HEK293 (cell line): ENCODE measurements at regions not wholly inside any gene's neighbourhood (a gene's known extent, or its start where the extent isn't known, plus 50 kb on each side); places are given as distances from the start of the nearest gene placed in this dataset.

Experiments
- CTCF ChIA-PET: fragments of 350-600 bp; formaldehyde crosslinking; extraction: SDS; loops from one replicate; lab custom pipeline; 2021; ENCODE audit warnings: antibody characterized with exemption; lab: Yijun Ruan, JAX
- POLR2A ChIA-PET: fragments of 300-600 bp; formaldehyde crosslinking; extraction: SDS; loops from one replicate; lab custom pipeline; 2020; ENCODE audit warnings: antibody characterized with exemption, inconsistent platforms; lab: Yijun Ruan, JAX
- H3K27ac ChIP-seq: fragments of 200-500 bp; sonication (Bioruptor generic); 2 replicates; pipeline ENCODE4 v1.5.1; 2014; ENCODE audit warnings: low read depth, low read length, control low read depth, inconsistent platforms; ENCODE audit errors: extremely low read depth
- H3K36me3 ChIP-seq, 2 experiments: fragments of 200-500 bp in 1 of 2; sonication (Bioruptor generic) in 1 of 2; 1 replicate in 1 of 2; 2 replicates in 1 of 2; pipeline ENCODE4 v1.5.1; 2014 to 2017; ENCODE audit warnings: inconsistent platforms in 2 of 2, low read length in 2 of 2; ENCODE audit not compliant: control insufficient read depth in 2 of 2, insufficient read depth in 1 of 2
- H3K4me1 ChIP-seq: fragments of 200-500 bp; sonication (Bioruptor generic); 2 replicates; pipeline ENCODE4 v1.5.1; 2014; ENCODE audit warnings: mild to moderate bottlenecking, low read length, inconsistent platforms; ENCODE audit not compliant: control insufficient read depth, insufficient read depth
- H3K4me3 ChIP-seq: 2 replicates; pipeline ENCODE4 v1.5.1; 2011; ENCODE audit warnings: low read depth, mild to moderate bottlenecking, control low read depth, low read length, moderate library complexity
- H3K9me3 ChIP-seq: fragments of 200-500 bp; sonication (Bioruptor generic); 2 replicates; pipeline ENCODE4 v1.5.1; 2014; ENCODE audit warnings: low read depth, low read length, inconsistent platforms; ENCODE audit not compliant: control insufficient read depth, insufficient read depth
- GFI1B ChIP-seq: fragments of 450-650 bp; formaldehyde crosslinking; IDR thresholded peaks from 2 replicates; pipeline ENCODE4 v1.5.1; 2016; ENCODE audit warnings: missing biosample characterization, missing genetic modification characterization
- REPIN1 ChIP-seq: fragments of 450-650 bp; formaldehyde crosslinking; IDR thresholded peaks from 2 replicates; pipeline ENCODE4 v1.5.1; 2017; ENCODE audit warnings: missing biosample characterization, missing genetic modification characterization, low read depth
- SP2 ChIP-seq: fragments of 450-650 bp; formaldehyde crosslinking; IDR thresholded peaks from 2 replicates; pipeline ENCODE4 v1.5.1; 2016; ENCODE audit warnings: missing biosample characterization, missing genetic modification characterization
- ZBTB1 ChIP-seq: fragments of 450-650 bp; formaldehyde crosslinking; IDR thresholded peaks from 2 replicates; pipeline ENCODE4 v1.5.1; 2016; ENCODE audit warnings: missing biosample characterization, missing genetic modification characterization
- ZNF112 ChIP-seq: fragments of 450-650 bp; formaldehyde crosslinking; IDR thresholded peaks from 2 replicates; pipeline ENCODE4 v1.5.0; 2017; ENCODE audit warnings: missing biosample characterization, missing genetic modification characterization
- ZNF248 ChIP-seq: fragments of 450-650 bp; formaldehyde crosslinking; IDR thresholded peaks from 2 replicates; pipeline ENCODE4 v1.5.1; 2017; ENCODE audit warnings: missing biosample characterization, missing genetic modification characterization
- ZNF324 ChIP-seq: fragments of 450-650 bp; formaldehyde crosslinking; IDR thresholded peaks from 2 replicates; pipeline ENCODE4 v1.5.1; 2016; ENCODE audit warnings: missing biosample characterization, missing genetic modification characterization
- ZNF350 ChIP-seq: fragments of 450-650 bp; formaldehyde crosslinking; IDR thresholded peaks from 2 replicates; pipeline ENCODE4 v1.5.0; 2017; ENCODE audit warnings: missing biosample characterization, mild to moderate bottlenecking, missing genetic modification characterization
- ZNF354C ChIP-seq: fragments of 450-650 bp; formaldehyde crosslinking; IDR thresholded peaks from 2 replicates; pipeline ENCODE4 v1.5.1; 2016; ENCODE audit warnings: missing biosample characterization, missing genetic modification characterization, low read depth, borderline replicate concordance
- ZNF416 ChIP-seq: fragments of 450-650 bp; formaldehyde crosslinking; IDR thresholded peaks from 2 replicates; pipeline ENCODE4 v1.5.1; 2016; ENCODE audit warnings: missing biosample characterization, missing genetic modification characterization
- ZNF544 ChIP-seq: fragments of 450-650 bp; formaldehyde crosslinking; IDR thresholded peaks from 2 replicates; pipeline ENCODE4 v1.5.0; 2017; ENCODE audit warnings: missing biosample characterization, missing genetic modification characterization
- ZNF571 ChIP-seq: fragments of 450-650 bp; formaldehyde crosslinking; IDR thresholded peaks from 2 replicates; pipeline ENCODE4 v1.5.0; 2017; ENCODE audit warnings: missing biosample characterization, missing genetic modification characterization
- TF ChIP-seq, protein P1 (sequence below): IDR thresholded peaks from 2 replicates; pipeline ENCODE4 v1.6.1; 2011; ENCODE audit warnings: mild to moderate bottlenecking, low read depth, low read length, borderline replicate concordance
- TF ChIP-seq, protein P2 (sequence below): fragments of 450-650 bp; formaldehyde crosslinking; IDR thresholded peaks from 2 replicates; pipeline ENCODE4 v1.5.0; 2017; ENCODE audit warnings: missing biosample characterization, missing genetic modification characterization, borderline replicate concordance
- TF ChIP-seq, protein P3 (sequence below): fragments of 450-650 bp; formaldehyde crosslinking; IDR thresholded peaks from 2 replicates; pipeline ENCODE4 v1.5.1; 2016; ENCODE audit warnings: missing biosample characterization, missing genetic modification characterization
- TF ChIP-seq, protein P4 (sequence below): fragments of 450-650 bp; formaldehyde crosslinking; IDR thresholded peaks from 2 replicates; pipeline ENCODE4 v1.5.1; 2016; ENCODE audit warnings: missing biosample characterization, missing genetic modification characterization

DNA sequence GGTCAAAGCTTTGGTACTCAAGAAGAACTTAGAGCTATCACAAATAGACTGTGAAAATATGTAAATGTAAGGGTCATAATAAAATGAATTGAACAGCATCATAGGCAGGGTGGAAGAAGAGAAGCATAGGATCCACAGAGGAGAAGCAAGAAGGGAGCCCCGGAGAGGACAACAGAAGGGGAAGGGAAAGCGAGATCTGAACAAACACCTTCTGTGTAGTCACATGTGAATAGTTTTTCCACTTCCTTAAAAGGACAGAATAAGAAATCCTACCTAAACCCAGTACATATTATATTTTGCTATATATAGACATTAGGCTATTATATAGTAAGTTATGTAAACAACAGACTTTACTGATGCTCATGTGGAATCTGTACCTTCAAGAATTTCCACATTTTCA lies 160.2 kb downstream of the DKK1 start:
- Histone ChIP-seq H3K27ac (no peak overlapping the region), H3K4me3 (no peak overlapping the region), H3K9me3 (no peaks in the 10 kb centered on the region), H3K36me3 (no peaks in the 10 kb centered on the region), H3K4me1 (no peaks in the 10 kb centered on the region)
- ChIA-PET CTCF (no interaction called here), POLR2A (no interaction called here)
- TF ChIP-seq, protein P1, sequence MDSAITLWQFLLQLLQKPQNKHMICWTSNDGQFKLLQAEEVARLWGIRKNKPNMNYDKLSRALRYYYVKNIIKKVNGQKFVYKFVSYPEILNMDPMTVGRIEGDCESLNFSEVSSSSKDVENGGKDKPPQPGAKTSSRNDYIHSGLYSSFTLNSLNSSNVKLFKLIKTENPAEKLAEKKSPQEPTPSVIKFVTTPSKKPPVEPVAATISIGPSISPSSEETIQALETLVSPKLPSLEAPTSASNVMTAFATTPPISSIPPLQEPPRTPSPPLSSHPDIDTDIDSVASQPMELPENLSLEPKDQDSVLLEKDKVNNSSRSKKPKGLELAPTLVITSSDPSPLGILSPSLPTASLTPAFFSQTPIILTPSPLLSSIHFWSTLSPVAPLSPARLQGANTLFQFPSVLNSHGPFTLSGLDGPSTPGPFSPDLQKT: no peak
- TF ChIP-seq ZBTB1 (tag by site-specific recombination) (no peak), ZNF324 (tag by site-specific recombination) (no peak), ZNF416 (tag by site-specific recombination) (no peak), ZNF350 (tag by site-specific recombination) (no peak)
- TF ChIP-seq, protein P2, sequence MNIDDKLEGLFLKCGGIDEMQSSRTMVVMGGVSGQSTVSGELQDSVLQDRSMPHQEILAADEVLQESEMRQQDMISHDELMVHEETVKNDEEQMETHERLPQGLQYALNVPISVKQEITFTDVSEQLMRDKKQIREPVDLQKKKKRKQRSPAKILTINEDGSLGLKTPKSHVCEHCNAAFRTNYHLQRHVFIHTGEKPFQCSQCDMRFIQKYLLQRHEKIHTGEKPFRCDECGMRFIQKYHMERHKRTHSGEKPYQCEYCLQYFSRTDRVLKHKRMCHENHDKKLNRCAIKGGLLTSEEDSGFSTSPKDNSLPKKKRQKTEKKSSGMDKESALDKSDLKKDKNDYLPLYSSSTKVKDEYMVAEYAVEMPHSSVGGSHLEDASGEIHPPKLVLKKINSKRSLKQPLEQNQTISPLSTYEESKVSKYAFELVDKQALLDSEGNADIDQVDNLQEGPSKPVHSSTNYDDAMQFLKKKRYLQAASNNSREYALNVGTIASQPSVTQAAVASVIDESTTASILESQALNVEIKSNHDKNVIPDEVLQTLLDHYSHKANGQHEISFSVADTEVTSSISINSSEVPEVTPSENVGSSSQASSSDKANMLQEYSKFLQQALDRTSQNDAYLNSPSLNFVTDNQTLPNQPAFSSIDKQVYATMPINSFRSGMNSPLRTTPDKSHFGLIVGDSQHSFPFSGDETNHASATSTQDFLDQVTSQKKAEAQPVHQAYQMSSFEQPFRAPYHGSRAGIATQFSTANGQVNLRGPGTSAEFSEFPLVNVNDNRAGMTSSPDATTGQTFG: no peak

DNA sequence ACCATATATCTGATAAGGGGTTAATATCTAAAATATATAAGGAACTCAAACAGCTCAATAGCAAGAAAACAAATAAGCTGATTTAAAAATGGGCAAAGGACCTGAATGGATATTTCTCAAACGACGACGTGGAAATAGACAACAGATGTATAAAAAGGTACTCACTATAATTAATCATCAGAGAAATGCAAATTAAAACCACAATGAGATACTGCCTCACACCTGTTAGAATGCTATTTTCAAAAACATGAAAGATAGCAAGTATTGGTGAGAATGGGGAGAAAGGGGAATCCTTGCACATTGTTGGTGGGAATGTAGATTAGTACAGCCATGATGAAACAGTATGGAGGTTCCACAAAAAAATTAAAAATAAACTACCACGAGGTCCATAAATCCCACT lies 163.2 kb downstream of the DKK1 start:
- TF ChIP-seq ZNF112: no peak
- no peak for TF ChIP-seq ZNF571 (tag by site-specific recombination)
- no peak for TF ChIP-seq REPIN1 (tag by site-specific recombination)
- no peak for TF ChIP-seq ZNF354C (tag by site-specific recombination)
- TF ChIP-seq, protein P3, sequence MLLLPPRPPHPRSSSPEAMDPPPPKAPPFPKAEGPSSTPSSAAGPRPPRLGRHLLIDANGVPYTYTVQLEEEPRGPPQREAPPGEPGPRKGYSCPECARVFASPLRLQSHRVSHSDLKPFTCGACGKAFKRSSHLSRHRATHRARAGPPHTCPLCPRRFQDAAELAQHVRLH: no peak
- no peak for TF ChIP-seq SP2 (tag by site-specific recombination)
- TF ChIP-seq ZNF248: no peak
- TF ChIP-seq ZNF544: no peak
- TF ChIP-seq, all 188 proteins: peak for 0
- Histone ChIP-seq H3K4me1 (no peaks in the 10 kb centered on the region), H3K4me3 (no peak overlapping the region), H3K27ac (no peak overlapping the region), H3K36me3 (no peaks in the 10 kb centered on the region), H3K9me3 (no peaks in the 10 kb centered on the region)
- POLR2A ChIA-PET: no interaction called here
- CTCF ChIA-PET: interaction anchor here (0.6 to 0.7 kb wide), 3 partner anchors 98 to 158 kb away, joined by 3 read pairs; no protein-coding TSS in a partner anchor

DNA sequence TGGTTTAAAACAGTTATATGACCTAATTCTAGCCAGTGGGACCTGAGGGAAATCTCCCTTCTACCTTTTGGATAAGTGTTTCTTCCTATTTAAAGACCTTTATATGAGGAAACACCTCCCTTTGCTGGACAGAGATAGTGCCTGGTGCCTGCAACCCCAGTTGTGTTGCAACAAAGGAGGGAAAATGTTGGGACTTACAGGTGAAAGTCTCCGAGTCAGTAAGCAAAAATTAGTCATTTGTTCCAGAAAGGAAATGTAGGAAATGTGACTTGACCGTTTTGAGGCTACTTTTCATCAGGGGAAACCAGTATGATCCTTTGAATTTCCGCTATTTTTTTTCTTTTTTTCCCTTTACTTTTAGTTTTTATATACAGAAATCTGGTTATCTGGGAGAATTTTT lies 165.5 kb downstream of the DKK1 start:
- Histone ChIP-seq H3K36me3 (no peaks in the 10 kb centered on the region), H3K9me3 (no peaks in the 10 kb centered on the region), H3K4me1 (no peaks in the 10 kb centered on the region), H3K27ac (no peak overlapping the region), H3K4me3 (no peak overlapping the region)
- TF ChIP-seq, protein P4, sequence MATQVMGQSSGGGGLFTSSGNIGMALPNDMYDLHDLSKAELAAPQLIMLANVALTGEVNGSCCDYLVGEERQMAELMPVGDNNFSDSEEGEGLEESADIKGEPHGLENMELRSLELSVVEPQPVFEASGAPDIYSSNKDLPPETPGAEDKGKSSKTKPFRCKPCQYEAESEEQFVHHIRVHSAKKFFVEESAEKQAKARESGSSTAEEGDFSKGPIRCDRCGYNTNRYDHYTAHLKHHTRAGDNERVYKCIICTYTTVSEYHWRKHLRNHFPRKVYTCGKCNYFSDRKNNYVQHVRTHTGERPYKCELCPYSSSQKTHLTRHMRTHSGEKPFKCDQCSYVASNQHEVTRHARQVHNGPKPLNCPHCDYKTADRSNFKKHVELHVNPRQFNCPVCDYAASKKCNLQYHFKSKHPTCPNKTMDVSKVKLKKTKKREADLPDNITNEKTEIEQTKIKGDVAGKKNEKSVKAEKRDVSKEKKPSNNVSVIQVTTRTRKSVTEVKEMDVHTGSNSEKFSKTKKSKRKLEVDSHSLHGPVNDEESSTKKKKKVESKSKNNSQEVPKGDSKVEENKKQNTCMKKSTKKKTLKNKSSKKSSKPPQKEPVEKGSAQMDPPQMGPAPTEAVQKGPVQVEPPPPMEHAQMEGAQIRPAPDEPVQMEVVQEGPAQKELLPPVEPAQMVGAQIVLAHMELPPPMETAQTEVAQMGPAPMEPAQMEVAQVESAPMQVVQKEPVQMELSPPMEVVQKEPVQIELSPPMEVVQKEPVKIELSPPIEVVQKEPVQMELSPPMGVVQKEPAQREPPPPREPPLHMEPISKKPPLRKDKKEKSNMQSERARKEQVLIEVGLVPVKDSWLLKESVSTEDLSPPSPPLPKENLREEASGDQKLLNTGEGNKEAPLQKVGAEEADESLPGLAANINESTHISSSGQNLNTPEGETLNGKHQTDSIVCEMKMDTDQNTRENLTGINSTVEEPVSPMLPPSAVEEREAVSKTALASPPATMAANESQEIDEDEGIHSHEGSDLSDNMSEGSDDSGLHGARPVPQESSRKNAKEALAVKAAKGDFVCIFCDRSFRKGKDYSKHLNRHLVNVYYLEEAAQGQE (tag by site-specific recombination): peak; percentile 44; the same call in 1 of the 2 replicates
- TF ChIP-seq GFI1B (tag by site-specific recombination): no peak
- CTCF ChIA-PET: no interaction called here
- POLR2A ChIA-PET: no interaction called here
